Lower leg skin (tissue), 3 donors: ENCODE measurements at regions not wholly inside any gene's neighbourhood (a gene's known extent, or its start where the extent isn't known, plus 50 kb on each side); places are given as distances from the start of the nearest gene placed in this dataset.

Experiments used
- POLR2A ChIP-seq, 2 donors: fragments of 450-650 bp; IDR thresholded peaks; one replicate each; pipeline ENCODE4 v1.6.1; 2016 to 2017; ENCODE audit warnings: antibody characterized with exemption in 2 of 2, mild to moderate bottlenecking in 1 of 2, moderate library complexity in 1 of 2
- TF ChIP-seq, protein P1 (sequence below), 3 donors: fragments of 450-650 bp; IDR thresholded peaks; one replicate each; pipeline ENCODE4 v1.5.1; 2016; ENCODE audit warnings: antibody characterized with exemption in 3 of 3, mild to moderate bottlenecking in 3 of 3, moderate library complexity in 2 of 3

GRCh38 chr17:33508215-33508614, 215.1 kb upstream of the ASIC2 start:
- TF ChIP-seq POLR2A (IDR thresholded peaks at IDR 0.05): no peak
- TF ChIP-seq, protein P1, sequence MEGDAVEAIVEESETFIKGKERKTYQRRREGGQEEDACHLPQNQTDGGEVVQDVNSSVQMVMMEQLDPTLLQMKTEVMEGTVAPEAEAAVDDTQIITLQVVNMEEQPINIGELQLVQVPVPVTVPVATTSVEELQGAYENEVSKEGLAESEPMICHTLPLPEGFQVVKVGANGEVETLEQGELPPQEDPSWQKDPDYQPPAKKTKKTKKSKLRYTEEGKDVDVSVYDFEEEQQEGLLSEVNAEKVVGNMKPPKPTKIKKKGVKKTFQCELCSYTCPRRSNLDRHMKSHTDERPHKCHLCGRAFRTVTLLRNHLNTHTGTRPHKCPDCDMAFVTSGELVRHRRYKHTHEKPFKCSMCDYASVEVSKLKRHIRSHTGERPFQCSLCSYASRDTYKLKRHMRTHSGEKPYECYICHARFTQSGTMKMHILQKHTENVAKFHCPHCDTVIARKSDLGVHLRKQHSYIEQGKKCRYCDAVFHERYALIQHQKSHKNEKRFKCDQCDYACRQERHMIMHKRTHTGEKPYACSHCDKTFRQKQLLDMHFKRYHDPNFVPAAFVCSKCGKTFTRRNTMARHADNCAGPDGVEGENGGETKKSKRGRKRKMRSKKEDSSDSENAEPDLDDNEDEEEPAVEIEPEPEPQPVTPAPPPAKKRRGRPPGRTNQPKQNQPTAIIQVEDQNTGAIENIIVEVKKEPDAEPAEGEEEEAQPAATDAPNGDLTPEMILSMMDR (IDR thresholded peaks at IDR 0.05): no peak
